ENCODE measurements at regions not wholly inside any gene's neighbourhood (a gene's known extent, or its start where the extent isn't known, plus 50 kb on each side); places are given as distances from the start of the nearest gene placed in this dataset.

DNA sequence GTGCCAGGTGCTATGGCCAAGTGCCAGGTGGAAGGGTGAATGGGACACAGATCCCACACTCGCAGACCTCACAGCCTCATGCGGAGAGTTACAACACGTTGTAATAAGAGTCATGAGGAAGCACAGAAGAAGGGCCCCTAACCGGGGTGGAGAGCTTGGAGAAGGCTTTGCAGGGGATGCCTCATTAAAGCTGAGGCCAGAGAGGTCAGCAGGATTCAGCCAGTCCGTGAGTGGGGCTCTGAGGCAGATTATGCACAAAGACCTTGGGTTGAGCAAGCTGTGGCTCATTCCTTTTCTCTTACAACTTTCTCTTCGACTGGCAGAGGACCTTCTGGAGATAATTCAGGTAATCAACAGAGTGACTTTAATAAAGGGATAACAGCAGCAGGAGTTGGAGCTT, 65.3 kb upstream of the SNRK start:
- TF ChIP-seq, protein P1, sequence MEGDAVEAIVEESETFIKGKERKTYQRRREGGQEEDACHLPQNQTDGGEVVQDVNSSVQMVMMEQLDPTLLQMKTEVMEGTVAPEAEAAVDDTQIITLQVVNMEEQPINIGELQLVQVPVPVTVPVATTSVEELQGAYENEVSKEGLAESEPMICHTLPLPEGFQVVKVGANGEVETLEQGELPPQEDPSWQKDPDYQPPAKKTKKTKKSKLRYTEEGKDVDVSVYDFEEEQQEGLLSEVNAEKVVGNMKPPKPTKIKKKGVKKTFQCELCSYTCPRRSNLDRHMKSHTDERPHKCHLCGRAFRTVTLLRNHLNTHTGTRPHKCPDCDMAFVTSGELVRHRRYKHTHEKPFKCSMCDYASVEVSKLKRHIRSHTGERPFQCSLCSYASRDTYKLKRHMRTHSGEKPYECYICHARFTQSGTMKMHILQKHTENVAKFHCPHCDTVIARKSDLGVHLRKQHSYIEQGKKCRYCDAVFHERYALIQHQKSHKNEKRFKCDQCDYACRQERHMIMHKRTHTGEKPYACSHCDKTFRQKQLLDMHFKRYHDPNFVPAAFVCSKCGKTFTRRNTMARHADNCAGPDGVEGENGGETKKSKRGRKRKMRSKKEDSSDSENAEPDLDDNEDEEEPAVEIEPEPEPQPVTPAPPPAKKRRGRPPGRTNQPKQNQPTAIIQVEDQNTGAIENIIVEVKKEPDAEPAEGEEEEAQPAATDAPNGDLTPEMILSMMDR (IDR thresholded peaks at IDR 0.05; ENCODE audit: low read length), result no peak
- TF ChIP-seq EZH2phosphoT487 (IDR thresholded peaks at IDR 0.05; ENCODE audit: low read length), result no peak
- no peak for DNase-seq
- Histone ChIP-seq H3K9me3 (replicated peaks; ENCODE audit: insufficient read depth, low read length) (no peaks in the 10 kb centered on the region), H3K4me3 (ENCODE audit: low read length) (no peak overlapping the region), H3K36me3 (replicated peaks; ENCODE audit: insufficient read depth, low read length) (no peaks in the 10 kb centered on the region), H2AFZ (ENCODE audit: low read length) (no peak overlapping the region), H3K4me2 (ENCODE audit: low read depth, low read length) (no peak overlapping the region), H3K4me1 (ENCODE audit: low read length) (0 out of 2 replicates have a peak, but pooled peaks cover 6% of the 10 kb centered on the region), H3K9ac (ENCODE audit: low read length) (no peak overlapping the region), H3F3A (ENCODE audit: insufficient read depth, low read length) (no peaks in the 10 kb centered on the region), H3K27ac (ENCODE audit: low read length) (no peak overlapping the region), H3K79me2 (ENCODE audit: low read length) (no peaks in the 10 kb centered on the region), H3K27me3 (replicated peaks; ENCODE audit: insufficient read depth, low read length) (no peaks in the 10 kb centered on the region), H4K20me1 (ENCODE audit: insufficient read depth, low read length) (no peaks in the 10 kb centered on the region), H3K9me2 (replicated peaks; ENCODE audit: insufficient read depth, low read length) (no peaks in the 10 kb centered on the region)

GRCh38 chr3:43219616-43220015, 66.7 kb upstream of the SNRK start:
- H3K9me3 ChIP-seq (replicated peaks; ENCODE audit: insufficient read depth, low read length), result no peaks in the 10 kb centered on the region
- no peaks in the 10 kb centered on the region for H3K27me3 ChIP-seq (replicated peaks; ENCODE audit: insufficient read depth, low read length)
- H3K4me2 ChIP-seq (ENCODE audit: low read depth, low read length), result no peak overlapping the region
- TF ChIP-seq EZH2 (optimal IDR thresholded peaks at IDR 0.05; ENCODE audit: low read depth, low read length), result no peak
- TF ChIP-seq, protein P1 (IDR thresholded peaks at IDR 0.05; ENCODE audit: low read length), result no peak
- TF ChIP-seq EZH2phosphoT487 (IDR thresholded peaks at IDR 0.05; ENCODE audit: low read length), result no peak
- no peaks in the 10 kb centered on the region for H4K20me1 ChIP-seq (ENCODE audit: insufficient read depth, low read length)
- H3K4me3 ChIP-seq (ENCODE audit: low read length), result no peak overlapping the region
- no peak for DNase-seq
- no peaks in the 10 kb centered on the region for H3F3A ChIP-seq (ENCODE audit: insufficient read depth, low read length)
- no peak overlapping the region for H3K9ac ChIP-seq (ENCODE audit: low read length)
- 0 out of 2 replicates have a peak, but pooled peaks cover 6% of the 10 kb centered on the region for H3K4me1 ChIP-seq (ENCODE audit: low read length)
- no peaks in the 10 kb centered on the region for H3K9me2 ChIP-seq (replicated peaks; ENCODE audit: insufficient read depth, low read length)
- no peak overlapping the region for H3K27ac ChIP-seq (ENCODE audit: low read length)
- no peak overlapping the region for H2AFZ ChIP-seq (ENCODE audit: low read length)
- H3K36me3 ChIP-seq (replicated peaks; ENCODE audit: insufficient read depth, low read length), result no peaks in the 10 kb centered on the region
- H3K79me2 ChIP-seq (ENCODE audit: low read length), result no peaks in the 10 kb centered on the region

DNA sequence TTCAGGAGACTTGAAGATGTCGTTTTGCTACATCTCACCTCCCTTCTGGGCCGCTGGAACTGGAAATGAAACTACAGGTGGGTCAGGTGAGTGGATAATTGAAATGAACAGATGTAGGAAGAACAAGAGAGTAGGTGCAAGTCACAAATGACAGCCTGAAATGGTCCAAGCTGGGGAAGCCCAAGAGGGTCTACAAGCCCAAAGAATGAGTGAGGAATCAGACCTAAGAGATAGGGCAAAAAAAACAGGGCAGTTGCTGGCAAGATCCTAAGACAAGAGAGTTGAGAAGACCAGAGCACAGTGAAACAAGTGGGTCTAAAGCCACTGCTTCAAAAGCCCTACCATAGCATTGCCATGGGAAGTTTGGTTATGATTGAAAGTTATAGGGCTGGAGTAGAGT, 67.4 kb upstream of the SNRK start:
- no peak overlapping the region for H3K27ac ChIP-seq (ENCODE audit: low read length)
- no peaks in the 10 kb centered on the region for H3K36me3 ChIP-seq (replicated peaks; ENCODE audit: insufficient read depth, low read length)
- no peaks in the 10 kb centered on the region for H3K27me3 ChIP-seq (replicated peaks; ENCODE audit: insufficient read depth, low read length)
- H4K20me1 ChIP-seq (ENCODE audit: insufficient read depth, low read length), result no peaks in the 10 kb centered on the region
- TF ChIP-seq, protein P1 (IDR thresholded peaks at IDR 0.05; ENCODE audit: low read length), result no peak
- TF ChIP-seq EZH2phosphoT487 (IDR thresholded peaks at IDR 0.05; ENCODE audit: low read length) (no peak), EZH2 (optimal IDR thresholded peaks at IDR 0.05; ENCODE audit: low read depth, low read length) (no peak)
- no peak overlapping the region for H3K4me2 ChIP-seq (ENCODE audit: low read depth, low read length)
- no peak overlapping the region for H2AFZ ChIP-seq (ENCODE audit: low read length)
- H3K9ac ChIP-seq (ENCODE audit: low read length), result no peak overlapping the region
- no peaks in the 10 kb centered on the region for H3K79me2 ChIP-seq (ENCODE audit: low read length)
- no peaks in the 10 kb centered on the region for H3F3A ChIP-seq (ENCODE audit: insufficient read depth, low read length)
- no peak for DNase-seq
- no peak overlapping the region for H3K4me3 ChIP-seq (ENCODE audit: low read length)
- no peaks in the 10 kb centered on the region for H3K9me3 ChIP-seq (replicated peaks; ENCODE audit: insufficient read depth, low read length)
- 0 out of 2 replicates have a peak, but pooled peaks cover 6% of the 10 kb centered on the region for H3K4me1 ChIP-seq (ENCODE audit: low read length)
- no peaks in the 10 kb centered on the region for H3K9me2 ChIP-seq (replicated peaks; ENCODE audit: insufficient read depth, low read length)

All from MM.1S (cell line).